GM21447 (cell line): ENCODE measurements at regions not wholly inside any gene's neighbourhood (a gene's known extent, or its start where the extent isn't known, plus 50 kb on each side); places are given as distances from the start of the nearest gene placed in this dataset.

ENCODE experiments used
- ATAC-seq: cut with Tn5 transposase; IDR thresholded peaks from one replicate; pipeline ENCODE4 v1.9.1; 2021; ENCODE audit not compliant: unreplicated experiment

DNA sequence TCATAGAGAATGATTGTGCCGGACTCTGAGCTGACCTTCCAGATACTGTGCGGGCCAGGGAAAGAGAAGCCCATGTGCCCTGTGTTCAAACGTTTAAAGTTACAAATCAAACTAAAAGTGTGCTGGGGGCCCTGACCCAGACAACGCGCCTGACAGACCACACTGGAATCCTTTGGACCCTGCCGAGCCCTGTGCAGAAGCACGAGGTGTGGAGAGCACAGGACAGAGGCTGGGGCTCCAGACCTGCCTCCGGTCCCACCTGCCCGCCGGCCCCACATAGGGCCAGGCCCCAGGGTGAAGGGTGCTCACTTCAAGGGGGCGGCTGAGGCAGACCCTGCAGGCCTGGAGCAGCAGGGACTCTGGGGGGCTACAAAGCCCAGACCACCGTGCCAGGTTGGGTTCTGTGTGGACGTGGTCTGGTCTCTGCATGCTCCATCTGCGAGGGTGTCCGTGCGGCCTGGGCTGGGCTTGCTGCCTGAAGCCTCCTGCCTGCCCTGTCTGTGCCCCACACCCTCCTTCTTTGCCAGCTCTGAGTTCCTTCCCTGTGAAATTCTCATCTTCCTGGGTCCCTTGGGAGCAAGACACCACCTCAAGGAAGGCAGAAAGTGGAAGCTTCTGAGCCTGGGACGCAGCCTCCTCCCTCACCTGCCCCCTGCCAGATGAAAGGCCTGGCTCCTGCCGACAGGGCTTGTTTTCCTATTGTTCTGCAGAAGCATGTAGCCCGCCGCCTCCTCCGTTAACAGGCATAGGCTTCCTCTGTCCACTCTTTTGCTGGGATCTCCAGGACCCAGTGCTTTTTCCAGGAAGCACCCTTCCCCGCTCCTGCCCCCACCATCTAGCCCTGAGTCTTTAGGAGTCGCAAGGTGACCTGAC, 186.2 kb downstream of the ERMARD start:
- ATAC-seq = no peak

GRCh38 chr6:169936355-169936975, 185.0 kb downstream of the ERMARD start:
- ATAC-seq = no peak

DNA sequence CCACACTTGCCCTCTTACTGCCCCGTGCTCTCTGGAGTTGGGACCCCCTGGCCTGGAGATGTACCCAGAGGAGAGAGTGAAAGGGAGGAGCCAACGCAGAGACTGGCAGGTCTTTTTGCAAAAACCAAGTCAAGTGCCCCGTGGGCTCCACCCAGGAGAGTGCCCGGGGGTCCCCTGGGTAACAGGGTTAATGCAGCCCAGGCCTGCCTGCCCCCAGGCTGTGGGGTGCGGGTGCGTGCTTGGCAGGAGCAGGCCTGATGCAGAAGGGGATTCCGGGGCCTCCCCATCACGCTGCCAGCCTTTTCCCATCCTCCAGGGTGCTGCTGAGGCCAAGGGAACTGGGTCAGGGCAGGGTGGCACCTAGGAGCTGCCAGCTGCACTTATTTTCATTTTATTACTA, 184.4 kb downstream of the ERMARD start:
- no peak for ATAC-seq

GRCh38 chr6:169935348-169935718, 183.9 kb downstream of the ERMARD start:
- no peak for ATAC-seq

- no peak for ATAC-seq
These were observed 183.4 kb downstream of the ERMARD start for GRCh38 chr6:169934699-169935347.

GRCh38 chr6:169933839-169934698, 182.6 kb downstream of the ERMARD start:
- ATAC-seq = no peak

- no peak for ATAC-seq
These were observed 181.9 kb downstream of the ERMARD start for GRCh38 chr6:169933251-169933821.

DNA sequence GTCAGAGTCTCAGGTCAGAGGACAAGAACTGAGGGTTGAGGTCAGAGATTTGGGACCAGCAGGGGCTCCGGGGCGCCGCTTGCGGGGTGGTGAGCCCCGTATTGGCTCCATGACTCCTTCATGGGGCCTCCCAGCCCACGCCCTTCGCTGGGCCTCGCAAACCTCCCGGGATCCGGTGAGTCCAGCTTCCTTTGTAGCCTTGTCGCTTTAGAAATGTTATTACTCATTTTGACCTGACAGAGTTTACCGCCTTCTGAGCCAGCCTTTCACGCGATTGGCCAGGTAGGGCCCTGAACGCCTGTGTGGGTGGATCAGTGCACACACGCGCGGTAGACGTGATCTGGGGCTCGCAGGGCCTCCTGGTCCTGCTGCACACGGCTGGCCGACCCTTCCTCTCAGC, 181.1 kb downstream of the ERMARD start:
- ATAC-seq = no peak

DNA sequence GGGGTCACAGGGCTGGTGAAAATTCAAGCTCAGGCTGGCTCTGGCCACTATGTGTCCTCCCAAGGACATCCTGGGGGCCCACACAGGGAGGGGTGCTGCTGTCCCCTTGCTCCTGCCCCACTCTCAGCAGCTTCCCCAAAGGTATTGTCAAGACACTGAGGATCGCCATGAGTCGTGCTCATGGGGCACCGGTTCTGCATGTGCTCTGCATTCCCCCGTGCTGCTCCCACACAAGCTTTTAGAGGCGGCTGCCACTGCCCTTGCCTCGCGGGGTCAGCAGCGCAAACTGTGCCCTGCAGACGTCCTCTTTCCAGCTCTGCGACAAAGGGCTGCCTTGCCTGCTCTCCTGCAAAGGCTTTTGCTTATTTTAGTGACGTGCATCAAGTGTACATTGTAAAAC, 179.8 kb downstream of the ERMARD start:
- ATAC-seq = no peak

- no peak for ATAC-seq
These were observed 179.4 kb downstream of the ERMARD start for GRCh38 chr6:169930799-169931198.

DNA sequence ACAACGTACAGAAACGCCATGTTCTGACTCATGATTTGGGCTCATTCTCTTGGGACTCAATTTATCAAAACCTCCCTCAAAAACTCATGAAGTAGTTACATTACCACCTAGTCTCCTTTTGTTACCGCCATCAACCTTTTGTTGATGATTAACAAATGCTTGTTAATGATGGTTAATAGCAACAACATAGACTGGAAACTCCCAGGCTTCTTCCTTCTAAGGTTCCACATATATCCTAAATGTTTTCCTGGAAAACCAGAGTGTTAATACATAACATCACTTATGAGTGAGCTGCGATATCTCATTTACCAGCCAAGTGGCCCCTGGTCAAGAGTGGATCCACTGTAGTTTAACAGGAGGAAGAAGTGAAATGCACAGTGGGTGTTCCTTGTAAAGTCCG, 176.3 kb downstream of the ERMARD start:
- no peak for ATAC-seq

GRCh38 chr6:169926617-169927417, 175.4 kb downstream of the ERMARD start:
- no peak for ATAC-seq

DNA sequence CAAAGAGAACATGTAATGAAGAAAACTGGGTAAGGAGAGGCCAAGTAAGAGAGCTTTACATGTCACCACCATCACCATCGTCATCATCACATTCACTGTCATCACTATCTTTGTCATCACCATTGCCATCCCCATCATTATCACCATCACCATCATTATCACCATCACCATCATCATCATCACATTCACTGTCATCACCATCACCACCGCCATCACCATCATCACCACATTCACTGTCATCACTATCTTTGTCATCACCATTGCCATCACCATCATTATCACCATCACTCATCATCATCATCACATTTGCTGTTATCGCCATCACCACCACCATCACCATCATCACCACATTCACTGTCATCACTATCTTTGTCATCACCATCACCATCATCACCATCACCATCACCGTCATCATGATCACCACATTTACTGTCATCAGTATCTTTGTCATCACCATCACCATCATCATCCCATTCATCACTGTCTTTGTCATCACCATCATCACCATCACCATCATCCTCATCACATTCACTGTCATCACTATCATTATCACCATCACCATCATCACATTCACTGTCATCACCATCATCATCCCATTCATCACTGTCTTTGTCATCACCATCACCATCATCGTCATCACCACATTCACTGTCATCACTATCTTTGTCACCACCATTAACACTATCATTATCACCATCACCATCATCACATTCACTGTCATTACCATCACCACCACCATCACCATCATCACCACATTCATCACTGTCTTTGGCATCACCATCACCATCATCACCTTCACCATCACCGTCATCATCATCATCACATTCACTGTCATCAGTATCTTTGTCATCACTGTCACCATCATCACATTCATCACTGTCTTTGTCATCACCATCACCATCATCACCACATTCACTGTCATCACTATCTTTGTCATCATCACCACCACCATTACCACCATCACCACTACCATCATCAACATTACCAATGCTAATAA, 172.3 kb downstream of the ERMARD start:
- no peak for ATAC-seq

DNA sequence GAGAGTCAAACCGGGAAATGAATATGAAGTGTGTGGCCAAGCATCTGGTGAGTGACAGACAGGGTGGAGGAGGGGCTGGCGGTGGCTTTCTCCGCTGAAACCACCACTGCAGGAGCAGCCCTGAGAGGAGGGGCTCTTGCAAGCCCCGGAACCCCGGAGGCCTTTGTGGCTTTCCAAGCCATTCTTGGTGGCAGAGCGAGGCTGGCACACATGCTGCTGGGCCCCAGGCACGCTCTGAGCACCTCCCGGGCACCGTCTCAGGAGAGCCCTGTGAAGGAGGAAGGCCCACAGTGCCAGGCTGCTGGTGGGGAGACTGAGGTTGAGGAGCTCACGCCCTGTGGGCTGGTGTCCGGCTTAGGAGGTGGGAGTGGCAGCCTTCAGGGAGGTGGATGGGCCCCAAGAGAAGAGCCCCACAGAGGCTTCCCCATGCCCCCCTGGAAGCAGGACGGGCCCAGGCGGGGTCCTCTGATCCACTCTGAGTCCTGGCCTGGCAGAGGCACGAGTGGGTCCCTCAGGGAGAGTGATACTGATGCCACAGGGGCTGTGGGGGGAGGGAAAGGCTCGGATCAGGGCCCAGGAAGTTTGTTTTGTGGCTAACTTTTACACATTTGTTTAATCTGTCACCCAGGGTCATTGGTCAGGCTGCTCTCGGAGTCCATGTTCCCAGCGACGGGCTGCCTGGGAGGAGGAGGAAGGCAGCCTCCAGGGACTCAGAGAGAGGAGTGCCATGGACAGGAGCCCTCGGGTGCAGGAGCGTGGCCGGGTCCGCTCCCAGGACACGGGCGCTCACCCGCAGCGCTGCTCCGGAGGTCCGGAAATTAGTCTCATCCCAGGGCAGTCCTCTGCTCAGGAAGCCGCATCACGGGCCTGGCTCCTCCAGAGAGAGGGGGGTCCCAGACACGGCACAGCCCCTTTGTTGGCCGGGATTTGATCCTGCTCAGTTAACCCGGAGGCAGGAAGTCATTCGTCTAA, 170.7 kb downstream of the ERMARD start:
- ATAC-seq = no peak

GRCh38 chr6:169921217-169921616, 169.8 kb downstream of the ERMARD start:
- ATAC-seq = no peak

DNA sequence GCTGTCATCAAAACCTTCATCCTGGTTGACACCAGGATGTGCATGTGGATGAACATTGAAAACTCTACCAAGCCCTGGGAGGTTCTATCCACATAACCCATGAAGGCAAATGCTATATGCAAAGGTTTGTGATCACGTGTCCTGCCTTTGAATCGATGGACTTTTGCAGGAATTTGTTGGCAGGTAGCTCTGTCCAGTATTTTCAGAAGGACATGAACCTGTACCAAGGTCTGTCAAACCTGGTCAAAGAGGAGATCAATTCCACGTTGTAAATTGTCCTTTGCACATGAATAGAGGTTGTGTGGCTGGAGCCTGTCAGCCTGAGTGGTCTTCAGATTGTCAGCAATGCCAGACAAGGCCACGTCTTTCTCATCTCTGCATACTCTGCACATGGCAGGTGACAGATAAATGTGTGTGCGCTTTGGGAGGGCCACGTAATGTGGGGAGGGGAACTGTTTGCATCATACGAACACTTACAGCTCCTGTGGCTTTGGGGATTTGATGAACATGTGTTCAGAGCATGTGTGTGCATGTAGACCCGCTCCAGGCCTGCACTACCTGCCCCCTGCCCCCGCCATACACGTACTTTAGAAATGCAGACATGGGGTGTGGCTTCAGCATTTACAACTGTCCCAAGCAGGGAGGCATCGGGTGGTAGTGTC, 169.1 kb downstream of the ERMARD start:
- ATAC-seq = no peak

DNA sequence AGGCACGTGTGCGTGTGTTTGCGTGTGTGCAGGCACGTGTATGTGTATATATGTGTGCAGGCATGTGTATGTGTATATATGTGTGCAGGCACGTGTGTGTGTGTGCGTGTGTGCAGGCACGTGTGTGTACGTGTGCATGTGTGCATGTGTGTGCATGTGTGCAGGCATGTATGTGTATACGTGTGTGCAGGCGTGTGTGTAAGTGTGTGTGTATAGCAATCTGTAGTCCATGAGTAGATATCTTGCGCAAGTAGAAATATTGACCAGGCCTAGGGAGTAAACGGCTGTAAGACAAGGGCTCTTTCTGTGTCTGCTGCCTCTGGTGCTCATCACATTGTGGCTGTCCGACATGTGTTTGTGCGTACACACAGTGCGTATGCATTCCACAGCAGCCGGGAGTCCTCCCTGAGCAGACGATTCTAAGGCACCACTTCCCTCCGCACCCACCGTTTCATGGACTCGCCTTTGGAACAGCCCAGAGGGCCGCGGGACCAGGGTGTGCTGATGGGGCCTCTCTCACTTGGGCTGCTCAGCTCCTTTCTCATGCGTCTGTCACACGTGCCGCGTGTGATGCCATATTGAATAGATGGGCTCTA, 167.6 kb downstream of the ERMARD start:
- ATAC-seq = no peak
